ENCODE measurements at regions not wholly inside any gene's neighbourhood (a gene's known extent, or its start where the extent isn't known, plus 50 kb on each side); places are given as distances from the start of the nearest gene placed in this dataset.

DNA sequence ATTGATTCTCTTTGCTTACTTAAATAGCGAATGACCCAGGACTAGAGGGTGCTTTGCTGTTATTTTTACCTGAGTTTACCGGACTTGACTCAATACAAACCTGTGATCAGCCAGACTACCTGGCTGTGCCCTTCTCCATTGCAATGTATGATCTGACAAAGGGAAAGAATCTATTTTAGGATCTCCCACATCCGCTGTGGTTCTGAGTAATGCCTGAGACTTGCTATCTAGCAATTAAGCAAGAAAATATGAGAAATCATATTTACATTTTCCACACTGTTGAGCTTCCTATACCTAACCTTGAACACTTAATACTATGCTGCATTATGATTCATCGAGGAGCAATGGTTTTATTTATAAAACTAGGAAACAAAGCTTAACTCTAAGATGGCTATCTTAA is 215.2 kb downstream of the RAD51AP2 start:
- no peak for DNase-seq

DNA sequence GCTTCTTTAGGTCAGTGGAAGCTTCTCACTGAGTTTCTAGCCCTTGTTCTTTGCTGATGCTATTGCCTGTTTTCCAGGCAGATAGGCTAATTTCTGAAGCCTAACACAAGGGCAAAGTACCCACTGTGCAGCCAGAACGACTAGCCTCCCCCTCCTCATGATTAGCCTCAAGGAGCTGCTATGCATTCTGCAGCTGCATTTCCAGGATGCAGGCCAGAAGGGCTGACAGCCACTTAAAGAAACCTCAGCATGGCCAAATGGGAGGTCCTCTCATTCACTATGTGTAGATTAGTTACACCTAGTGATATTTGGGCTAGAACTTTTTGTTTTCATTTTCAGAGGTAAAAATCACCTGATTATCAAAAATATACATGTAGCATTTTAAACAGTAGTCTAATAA is 216.0 kb downstream of the RAD51AP2 start:
- no peak for DNase-seq

DNA sequence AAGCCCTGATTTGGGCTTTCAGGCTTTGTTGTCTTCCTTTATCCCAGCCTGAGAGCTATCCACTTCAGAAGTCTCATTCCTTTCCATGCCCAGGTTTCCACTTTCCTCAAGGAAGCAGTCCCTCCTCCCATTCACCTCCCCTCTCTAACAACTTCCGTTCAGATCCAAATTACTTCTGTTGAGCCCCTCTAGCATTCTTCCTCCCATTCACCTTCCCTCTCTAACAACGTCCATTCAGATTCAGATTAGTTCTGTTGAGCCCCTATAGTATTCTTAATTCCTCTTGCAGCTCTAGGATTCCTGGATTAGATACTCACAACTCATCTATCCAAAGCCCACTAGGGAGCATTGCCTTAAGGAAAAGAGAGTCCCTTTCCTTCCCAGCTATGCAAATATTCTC is 216.8 kb downstream of the RAD51AP2 start:
- DNase-seq, result no peak

DNA sequence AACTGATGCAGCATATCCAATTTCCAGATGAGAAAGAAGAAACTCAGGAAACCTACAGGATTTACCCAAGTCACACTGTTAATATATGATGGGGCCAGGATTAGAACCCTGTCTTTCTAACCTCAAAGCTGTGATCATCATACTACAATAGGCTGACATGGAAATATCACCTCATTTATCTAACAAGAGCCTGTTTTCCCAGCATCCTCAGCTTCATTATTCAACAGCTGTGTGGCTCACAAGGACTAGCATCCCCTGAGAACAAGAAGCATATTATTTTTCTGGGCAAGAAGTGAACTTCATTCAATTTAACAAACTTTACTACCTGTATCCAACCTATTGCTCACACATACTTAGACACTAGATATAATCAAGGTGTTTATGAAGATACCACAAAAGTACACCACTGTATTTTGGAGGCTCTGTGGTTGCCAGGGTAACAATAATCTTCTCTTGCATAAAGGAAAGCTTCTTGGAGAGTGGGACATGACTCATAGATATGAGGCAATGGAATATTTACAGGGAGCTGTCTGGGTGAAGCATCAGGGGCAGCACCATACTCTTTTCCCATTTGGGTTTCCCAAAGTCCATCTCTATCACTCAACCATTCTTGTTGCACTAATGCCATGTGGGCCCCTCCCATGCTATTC is 218.2 kb downstream of the RAD51AP2 start:
- no peak for DNase-seq

DNA sequence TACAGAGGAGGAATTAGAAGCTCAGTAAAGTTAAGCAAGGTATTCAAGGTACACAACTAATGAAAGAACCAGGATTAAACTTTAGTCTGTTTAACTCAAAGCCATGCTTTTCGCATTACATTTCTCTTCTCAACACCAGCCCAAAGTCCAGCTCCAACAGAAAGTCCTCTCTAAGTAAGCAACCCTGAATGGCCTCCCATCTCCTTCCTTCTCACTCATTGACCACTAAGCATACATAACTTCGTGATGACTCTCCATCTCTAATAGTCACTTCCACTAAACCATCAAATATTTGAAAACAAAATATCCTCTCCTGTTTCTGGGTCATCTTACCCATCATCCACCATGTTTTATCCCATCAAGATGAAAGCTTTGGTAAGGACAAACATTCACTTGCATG is 219.8 kb downstream of the RAD51AP2 start:
- no peak for DNase-seq

DNA sequence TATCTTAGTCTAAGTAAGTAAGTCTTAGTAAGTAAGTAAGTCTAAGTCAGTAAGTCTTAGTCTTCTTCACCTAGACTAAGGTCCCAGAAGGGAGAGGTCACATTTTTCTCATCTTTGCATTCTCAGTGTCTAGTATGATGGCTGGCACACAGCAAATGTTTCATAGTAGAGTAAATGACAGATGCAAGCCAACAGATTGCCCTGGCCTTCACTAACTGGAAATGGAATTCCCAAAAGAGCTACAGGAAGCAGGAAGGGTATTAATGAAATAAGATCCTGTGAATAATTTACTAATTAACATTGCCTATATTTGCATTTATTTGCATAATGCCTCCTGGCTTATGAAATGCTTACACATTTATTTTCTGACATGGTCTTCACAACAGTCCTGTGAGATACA is 221.6 kb downstream of the RAD51AP2 start:
- DNase-seq, result no peak

DNA sequence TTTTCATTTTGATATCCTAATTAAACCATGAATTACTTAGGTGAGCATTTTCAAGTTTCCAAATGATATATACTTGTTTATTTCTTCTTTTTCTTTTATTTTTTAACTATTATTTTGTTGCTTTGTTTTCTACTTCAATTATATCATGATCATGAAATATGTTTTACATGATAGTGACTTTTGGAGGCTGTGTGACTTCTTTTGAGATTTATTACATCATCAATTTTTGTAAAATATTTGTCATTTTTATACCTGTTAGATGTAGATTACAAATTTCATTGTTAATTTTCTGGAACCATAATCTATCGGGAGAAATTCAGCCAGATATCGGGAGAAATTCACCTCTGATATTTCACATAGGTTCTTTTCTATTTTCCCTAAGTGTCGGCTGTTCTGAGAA is 228.6 kb downstream of the RAD51AP2 start:
- no peak for DNase-seq

DNA sequence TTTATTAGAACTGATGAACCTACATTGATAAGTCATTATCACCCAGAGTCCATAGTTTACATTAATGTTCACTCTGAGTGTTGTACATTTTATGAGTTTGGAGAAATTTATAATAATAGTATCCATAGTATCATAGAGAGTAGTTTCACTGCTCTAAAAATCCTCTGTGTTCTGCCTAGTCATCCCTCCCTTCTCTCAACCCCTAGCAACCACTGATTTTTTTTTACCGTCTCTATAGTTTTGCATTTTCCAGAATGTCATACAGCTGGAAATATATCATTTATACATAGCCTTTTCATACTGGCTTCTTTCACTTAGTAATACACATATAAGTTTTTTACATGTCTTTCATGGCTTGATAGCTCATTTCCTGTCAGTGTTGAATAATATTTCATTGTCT is 231.1 kb downstream of the RAD51AP2 start:
- DNase-seq, result no peak

DNA sequence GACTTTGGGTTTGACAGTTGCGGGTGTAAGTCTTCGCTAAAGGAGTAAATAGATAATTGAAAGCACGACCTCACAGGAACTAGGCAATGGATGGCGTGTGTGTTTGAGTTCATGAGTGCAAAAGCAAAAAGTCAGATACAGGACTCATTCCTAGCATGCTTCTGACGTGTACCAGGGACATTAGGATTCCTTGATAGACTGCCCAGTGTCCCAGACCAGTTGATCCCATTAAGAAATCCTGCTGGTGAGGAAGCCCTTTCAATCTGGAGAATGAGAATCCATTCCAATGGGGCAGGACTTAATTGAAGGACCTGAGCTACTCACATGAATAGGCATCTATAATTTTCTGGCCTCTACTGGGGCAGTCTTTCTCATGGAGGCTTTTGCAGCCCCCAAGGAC is 235.4 kb downstream of the RAD51AP2 start:
- DNase-seq, result no peak

DNA sequence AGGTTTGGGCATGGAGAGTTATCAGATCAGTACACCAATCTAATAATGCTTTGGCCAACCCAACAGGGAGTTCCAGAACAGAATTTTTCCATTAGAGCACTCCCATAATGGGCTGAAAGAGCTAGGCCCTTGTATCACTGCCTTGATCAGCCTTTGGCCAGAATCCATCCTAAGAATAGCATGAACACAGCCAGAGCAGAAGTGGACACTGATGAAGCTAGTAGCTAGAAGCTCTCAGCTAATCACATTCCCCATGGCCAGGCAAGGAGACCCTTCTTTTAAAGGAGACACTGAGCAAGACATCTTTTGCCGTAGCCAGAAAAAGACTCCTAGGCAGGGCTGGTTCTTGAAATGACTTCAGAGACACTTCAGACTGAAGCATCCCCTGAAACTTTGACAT is 236.0 kb downstream of the RAD51AP2 start:
- no peak for DNase-seq

DNA sequence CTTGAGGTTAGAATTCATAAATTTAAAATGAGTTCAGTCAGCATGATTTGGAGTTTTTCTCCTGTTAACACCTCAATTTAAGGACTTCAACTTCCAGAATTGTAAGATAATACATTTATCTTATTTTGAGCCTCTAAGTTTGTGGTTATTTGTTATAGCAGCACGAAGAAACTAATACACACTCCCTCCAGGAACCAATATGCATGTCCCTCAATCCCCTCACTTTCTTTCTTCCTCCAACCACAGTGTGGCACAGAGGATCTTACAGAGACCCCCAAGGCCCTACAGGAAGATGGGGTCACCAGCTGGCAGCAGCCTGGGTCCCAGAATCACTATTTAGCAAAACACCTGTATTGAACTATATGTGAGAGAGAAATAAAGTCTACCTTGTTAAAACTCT is 242.0 kb downstream of the RAD51AP2 start:
- no peak for DNase-seq

DNA sequence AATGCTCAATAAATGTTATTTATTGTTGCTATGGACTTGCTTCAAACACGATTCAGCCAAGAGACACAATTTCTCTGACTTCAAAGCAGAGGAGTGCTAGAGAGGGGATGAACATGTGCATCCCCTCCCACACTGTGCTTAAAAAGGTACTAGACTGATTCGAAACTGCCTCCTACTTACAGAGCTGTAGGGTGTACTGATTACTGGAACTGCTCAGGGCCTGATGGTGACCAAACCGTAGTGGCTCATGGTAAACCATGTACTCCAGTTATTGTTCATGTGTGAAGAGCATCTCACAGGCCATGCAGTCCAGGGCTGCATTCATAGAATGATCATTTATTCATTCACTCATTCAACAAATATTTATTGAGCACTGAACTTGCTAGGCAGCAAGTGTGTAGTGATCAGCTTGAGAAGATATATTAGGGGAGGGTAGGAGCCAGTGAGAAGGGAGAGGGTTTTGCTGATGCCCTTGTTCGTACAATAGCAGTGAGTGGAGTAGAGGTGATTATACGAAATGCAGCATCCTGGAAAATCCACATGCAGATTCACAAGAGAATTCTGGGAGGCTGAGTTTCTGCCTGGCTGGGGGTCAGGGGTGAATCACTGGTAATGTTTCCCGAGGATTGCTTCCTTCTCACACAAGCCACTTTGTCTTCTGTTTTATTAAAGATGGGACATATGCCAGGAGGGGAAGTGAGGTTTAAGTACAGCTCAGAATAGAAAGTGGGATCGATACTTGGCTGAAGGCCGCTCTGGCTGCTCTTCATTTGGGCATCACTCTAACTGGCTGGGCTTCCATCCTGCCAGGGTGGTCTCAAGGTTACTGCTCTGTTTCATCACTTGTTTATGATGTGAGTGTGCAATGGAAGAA is 245.4 kb downstream of the RAD51AP2 start:
- DNase-seq, result no peak

DNA sequence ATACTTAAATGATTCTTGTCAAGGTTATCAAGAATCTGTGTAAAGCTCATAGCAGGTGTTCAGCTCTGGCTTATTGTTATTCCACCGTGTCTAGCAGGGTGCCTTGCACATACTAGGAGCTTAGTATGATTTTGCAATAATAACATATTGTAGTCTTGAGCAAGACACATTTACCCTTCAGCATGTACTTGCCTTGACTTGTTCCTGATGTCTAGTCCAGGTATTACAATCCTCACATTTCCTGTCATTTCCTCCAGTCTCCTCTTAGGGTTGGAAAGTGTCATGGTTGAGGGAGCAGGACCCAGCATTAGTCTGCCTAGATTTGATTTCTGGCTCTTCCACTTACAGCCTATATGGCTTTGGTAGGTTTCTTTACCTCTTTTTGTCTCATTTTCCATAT is 246.1 kb downstream of the RAD51AP2 start:
- DNase-seq, result no peak

DNA sequence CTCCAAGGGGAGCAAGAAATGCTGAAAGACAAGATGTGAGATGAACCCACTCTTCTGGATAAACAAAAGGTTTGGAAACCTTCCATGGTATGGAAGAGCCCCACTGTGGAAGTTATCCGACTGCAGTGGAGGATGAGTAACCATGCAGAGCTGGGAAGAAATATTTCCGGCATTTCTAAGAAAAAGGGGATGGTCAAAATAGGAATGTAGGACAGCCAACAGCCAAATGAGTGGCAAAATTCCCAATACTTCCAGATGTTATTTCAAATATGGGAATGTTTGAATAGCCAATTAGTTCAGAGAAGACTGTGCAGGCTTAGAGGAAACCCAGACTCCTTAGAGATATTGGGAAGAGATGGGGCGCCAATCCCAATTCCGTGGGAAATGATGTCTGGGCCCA is 246.8 kb downstream of the RAD51AP2 start:
- no peak for DNase-seq

DNA sequence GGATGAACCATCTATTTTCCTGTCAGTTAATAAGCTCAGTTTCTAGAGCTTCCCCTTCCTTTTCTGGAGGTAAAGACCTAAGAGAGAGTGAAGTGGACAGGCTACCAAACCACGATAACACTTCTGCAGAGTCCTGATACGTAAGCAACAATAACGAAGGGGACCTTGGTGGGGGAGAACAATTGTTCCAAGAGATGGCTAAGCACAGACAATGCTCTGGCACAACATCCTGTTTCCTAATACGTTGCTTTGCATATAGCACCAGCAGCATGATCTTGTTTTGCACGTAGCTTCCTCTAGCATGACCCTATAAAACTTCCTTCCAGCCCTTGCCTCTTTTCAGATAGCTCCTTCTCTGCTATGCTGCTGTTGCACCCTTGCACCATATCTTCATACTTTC is 247.3 kb downstream of the RAD51AP2 start:
- DNase-seq, result no peak

DNA sequence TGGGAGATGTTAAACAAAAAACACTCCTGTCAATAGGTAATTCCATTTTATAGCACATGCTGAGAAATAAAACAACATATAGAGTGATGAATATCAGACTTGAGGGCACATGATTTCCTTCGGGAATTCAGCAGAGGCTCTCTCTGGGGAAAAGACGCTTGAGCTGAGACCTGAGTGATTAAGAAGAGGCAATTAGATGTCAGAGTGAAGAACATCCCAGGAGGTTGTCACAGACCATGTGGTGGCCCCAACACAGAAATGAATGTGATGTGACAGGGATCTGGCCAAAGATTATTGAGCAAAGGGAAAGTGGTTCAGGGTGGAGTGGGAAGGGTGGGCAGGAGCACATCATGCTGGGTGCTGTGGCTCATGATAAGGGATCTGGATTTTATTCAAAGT is 254.7 kb downstream of the RAD51AP2 start:
- DNase-seq, result no peak

DNA sequence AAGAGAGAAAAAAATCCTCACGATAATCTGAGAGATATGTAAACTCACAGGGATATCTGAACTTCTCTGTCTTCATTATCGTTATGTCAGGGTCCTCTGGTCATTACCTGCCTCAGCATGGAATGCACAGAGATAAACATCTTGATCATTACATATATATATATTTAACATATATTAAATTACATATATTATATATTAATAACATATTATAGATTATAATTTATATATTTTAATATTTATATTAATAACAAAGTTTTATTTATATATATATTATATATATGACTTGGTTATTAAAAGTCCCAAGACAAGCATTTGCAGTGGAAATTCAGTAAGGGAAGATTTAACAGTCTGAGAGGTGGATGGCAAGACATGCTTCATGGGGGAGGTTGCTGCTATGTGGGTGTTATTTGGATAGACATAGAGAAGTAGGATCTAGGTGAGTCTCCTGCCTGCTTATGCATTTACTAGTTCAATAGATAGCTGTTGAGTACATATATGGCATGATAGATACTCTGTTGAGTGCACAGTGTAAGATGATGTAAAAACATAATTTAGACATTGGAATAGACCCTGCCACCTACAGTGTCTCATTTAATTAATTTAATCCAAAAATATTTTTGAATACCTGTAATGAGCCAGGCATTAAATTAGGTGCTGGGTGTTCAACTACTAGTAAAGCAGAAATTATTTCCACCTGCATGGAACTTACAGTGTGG is 255.2 kb downstream of the RAD51AP2 start:
- no peak for DNase-seq

DNA sequence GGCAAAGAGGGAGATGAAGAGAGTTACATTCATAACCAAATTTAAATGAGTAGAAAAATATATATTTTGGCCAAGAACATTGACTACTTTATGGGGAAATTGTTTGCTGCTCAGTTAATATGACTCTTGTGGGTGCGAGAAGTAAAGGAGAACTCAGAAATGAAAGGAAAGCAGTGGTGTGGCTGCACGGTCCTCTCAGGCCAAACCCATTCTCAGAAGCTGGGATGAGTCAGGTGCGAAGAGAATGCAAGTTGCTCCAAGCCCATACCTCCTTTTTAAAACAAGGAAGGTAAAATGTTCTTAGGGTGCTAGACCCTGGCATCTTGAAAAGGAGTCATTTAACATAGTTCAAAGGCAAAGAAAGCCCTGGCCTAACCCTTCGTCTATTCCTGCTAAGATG is 258.6 kb downstream of the RAD51AP2 start:
- DNase-seq, result no peak

DNA sequence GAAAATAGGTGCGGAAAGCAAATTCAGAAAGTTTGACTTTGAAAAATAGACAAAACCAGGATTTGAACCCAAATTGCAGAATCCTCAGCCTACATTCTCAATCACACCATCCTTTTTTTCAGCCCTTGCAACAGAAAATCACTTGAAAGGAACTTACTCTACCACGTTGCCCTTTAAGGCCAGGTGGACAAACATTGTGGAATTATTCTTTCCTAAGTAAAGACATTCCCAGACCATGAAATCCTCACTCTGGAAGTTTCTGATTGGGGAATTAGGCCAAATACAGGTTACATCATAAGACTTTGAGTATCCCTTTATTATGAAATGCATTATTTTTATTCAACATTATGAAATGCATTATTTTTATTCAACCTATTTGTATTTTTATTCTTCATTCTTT is 259.4 kb downstream of the RAD51AP2 start:
- DNase-seq, result no peak

DNA sequence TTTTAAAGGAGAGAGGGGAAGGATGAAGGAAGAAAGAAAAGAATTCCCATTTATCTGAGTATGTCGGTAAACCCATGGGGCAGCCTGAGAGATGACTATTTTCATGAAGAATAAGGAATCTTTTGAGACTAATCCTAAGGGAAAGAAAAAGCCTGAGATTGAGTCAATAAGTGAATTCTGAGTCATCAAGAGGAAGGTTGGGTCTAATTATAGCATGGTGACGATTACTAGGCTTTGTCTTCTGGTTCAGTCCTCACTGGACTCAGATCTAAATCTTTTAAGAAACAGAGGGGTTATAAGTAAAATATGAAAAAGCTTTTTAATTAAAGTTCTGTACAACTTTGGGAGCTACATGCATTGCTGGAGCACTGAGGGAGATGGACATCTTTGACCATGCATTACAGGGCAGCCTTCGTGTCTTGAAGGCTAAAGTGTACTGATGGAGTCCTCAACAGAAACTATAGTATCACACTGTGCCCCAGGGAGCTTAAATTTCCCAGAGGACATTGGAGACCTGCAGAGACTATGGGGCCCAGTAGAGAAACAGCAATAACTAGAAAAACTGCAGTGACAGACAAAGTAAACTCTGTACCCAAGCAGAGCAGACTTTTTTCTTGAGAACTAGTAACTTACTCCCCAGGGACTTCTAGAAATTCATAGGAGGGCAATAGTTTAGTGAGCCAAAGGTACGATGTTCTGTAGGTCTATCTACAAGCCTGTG is 260.9 kb downstream of the RAD51AP2 start:
- DNase-seq, result no peak

DNA sequence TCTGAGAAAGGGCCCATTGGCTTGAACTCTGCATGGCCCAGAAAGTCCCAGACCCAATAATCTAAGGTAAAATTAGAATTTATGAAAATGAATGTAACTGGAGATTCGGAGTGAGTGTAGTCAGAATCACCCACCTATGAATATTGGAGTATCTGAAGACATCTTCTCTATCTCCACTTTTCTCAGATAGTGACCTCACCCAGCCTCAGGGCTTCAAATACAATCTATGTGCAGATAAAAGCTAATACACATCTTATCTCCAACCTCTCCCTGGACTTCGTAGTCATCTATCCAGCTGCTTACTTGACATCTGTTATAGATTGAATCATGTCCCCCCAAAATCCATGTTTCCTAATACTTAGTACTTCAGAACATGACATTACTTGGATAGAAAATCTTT is 263.2 kb downstream of the RAD51AP2 start:
- DNase-seq, result no peak

DNA sequence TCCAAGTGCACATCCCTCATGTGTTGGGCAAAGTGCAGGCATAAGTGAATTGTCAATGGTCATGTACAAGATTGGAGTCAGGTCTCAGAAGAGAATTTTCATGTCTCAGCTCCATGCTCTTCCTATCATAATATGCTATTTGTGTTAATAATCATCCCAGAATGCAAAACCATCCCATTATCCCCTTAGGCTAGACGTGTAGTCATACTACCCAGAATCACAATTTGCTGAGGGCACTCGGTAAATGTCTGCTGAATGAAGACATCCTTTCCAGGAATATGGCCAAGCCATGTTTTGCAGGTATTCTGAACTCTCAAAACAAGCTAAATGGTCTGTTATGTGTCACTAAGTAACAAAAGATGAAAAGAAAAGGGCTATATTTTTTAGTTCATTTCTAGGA is 263.8 kb downstream of the RAD51AP2 start:
- no peak for DNase-seq

DNA sequence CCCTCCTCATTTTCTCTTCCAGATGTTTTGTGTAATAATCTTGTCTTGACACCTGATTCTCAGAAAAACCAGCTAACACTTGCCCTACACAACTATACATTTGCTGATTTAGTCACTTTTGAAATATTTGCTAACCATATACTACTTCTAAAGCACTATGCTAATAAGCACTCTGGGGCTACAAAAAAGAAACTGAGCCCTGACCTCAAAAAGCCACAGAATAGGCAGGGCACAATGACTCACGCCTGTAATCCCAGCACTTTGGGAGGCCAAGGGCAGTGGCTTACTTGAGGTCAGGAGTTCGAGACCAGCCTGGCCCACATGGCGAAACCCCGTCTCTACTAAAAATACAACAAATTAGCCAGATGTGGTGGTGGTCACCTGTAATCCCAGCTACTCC is 266.0 kb downstream of the RAD51AP2 start:
- no peak for DNase-seq

Data from dermis blood vessel endothelial cell (primary cell).